Caco-2 (cell line): ENCODE measurements at regions not wholly inside any gene's neighbourhood (a gene's known extent, or its start where the extent isn't known, plus 50 kb on each side); places are given as distances from the start of the nearest gene placed in this dataset.
"Not testable (repeated sequence)": the region's sequence is repeated elsewhere in the genome, so short reads cannot be mapped to it uniquely, and the experiment has no call there.

Experiments
- BruUV-seq: library from RNA; stranded (reverse); fragments of 400-500 nt; replicated peaks from 2 replicates; lab custom pipeline; 2021; lab: Mats Ljungman, UMichigan
- CTCF ChIA-PET: fragments of 300-600 bp; sonication (Branson Sonifier 250); formaldehyde crosslinking; loops from one replicate; lab custom pipeline; 2022; ENCODE audit warnings: antibody characterized with exemption; lab: Charles Lee
- POLR2A ChIA-PET: fragments of 300-600 bp; sonication (Branson Sonifier 250); formaldehyde crosslinking; loops from one replicate; lab custom pipeline; 2022; ENCODE audit warnings: antibody characterized with exemption; lab: Charles Lee
- DNase-seq, 2 experiments: peaks; one replicate each; pipeline versions ENCODE4 v3.0.0 to v3.0.0-alpha.2; 2020 to 2022
- H3K27me3 ChIP-seq: replicated peaks from 2 replicates; pipeline ENCODE4 v1.6.0; 2011; ENCODE audit warnings: low read length; ENCODE audit not compliant: control insufficient read depth, insufficient read depth
- H3K36me3 ChIP-seq: 2 replicates; pipeline ENCODE4 v1.5.1; 2011; ENCODE audit warnings: low read length; ENCODE audit not compliant: control insufficient read depth, insufficient read depth
- H3K4me1 ChIP-seq: fragments of 250-450 bp; sonication (Bioruptor Pico); 2 replicates; pipeline ENCODE4 v1.5.1; 2020; ENCODE audit warnings: mild to moderate bottlenecking
- H3K4me3 ChIP-seq: 2 replicates; pipeline ENCODE4 v1.5.1; 2011; ENCODE audit warnings: low read depth, mild to moderate bottlenecking, control low read depth, low read length
- H3K9me3 ChIP-seq: fragments of 250-450 bp; sonication (Bioruptor Pico); 2 replicates; pipeline ENCODE4 v1.5.1; 2020; ENCODE audit warnings: mild to moderate bottlenecking, moderate library complexity
- H3K27ac Mint-ChIP-seq: one replicate; pipeline ENCODE4 v1.8.0; 2022; ENCODE audit warnings: mixed read lengths; ENCODE audit not compliant: unreplicated experiment
- H3K27me3 Mint-ChIP-seq: one replicate; pipeline ENCODE4 v1.8.0; 2022; ENCODE audit warnings: mixed read lengths; ENCODE audit not compliant: insufficient read depth, unreplicated experiment
- H3K36me3 Mint-ChIP-seq: one replicate; pipeline ENCODE4 v1.8.0; 2022; ENCODE audit warnings: mild to moderate bottlenecking, mixed read lengths; ENCODE audit not compliant: insufficient read depth, unreplicated experiment
- H3K4me1 Mint-ChIP-seq: one replicate; pipeline ENCODE4 v1.8.0; 2022; ENCODE audit warnings: low read depth, mixed read lengths; ENCODE audit not compliant: unreplicated experiment
- H3K4me3 Mint-ChIP-seq: one replicate; pipeline ENCODE4 v1.8.0; 2022; ENCODE audit warnings: mild to moderate bottlenecking, moderate library complexity, mixed read lengths; ENCODE audit not compliant: unreplicated experiment
- H3K9me3 Mint-ChIP-seq: one replicate; pipeline ENCODE4 v1.8.0; 2022; ENCODE audit warnings: mixed read lengths; ENCODE audit not compliant: unreplicated experiment
- CTCF ChIP-seq, 2 experiments: fragments of 200-600 bp in 1 of 2; IDR thresholded peaks; 1 replicate in 1 of 2; 2 replicates in 1 of 2; pipeline versions ENCODE4 v1.5.1 to v1.8.0; 2011 to 2022; ENCODE audit warnings: antibody characterized with exemption in 1 of 2, control low read depth in 1 of 2, inconsistent platforms in 1 of 2, low read depth in 1 of 2, low read length in 1 of 2, mild to moderate bottlenecking in 1 of 2, moderate library complexity in 1 of 2; ENCODE audit not compliant: insufficient read depth in 1 of 2, severe bottlenecking in 1 of 2, unreplicated experiment in 1 of 2
- intact Hi-C: fragments of 100-400 bp; cut with micrococcal nuclease; formaldehyde crosslinking; loops from one replicate; pipeline ENCODE4 v1.10.0; 2022; ENCODE audit not compliant: unreplicated experiment

DNA sequence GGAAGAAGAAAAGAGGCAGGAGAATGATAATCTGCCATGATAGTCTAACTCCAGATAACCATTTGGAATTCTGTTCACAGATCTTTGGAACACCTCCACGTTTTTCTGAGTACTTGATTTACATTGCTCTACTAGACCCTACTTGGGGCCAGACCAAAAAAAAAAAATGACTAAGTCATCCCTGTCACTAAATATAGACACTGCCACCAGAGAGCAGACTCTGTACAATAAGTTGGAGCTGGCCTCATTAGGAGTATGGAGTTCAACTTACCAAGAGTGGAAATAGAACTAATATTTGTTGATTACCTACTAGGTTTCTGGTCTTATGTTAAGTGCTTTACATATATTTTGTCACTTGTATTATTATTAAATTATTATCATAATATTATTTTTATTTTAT lies 80.9 kb upstream of the ZNF800 start:
- no peak for DNase-seq
- H3K4me1 Mint-ChIP-seq = no peaks in the 10 kb centered on the region
- no peak overlapping the region for H3K27ac Mint-ChIP-seq
- no peak overlapping the region for H3K4me3 ChIP-seq
- BruUV-seq = no TSS peak
- TF ChIP-seq CTCF (IDR thresholded peaks at IDR 0.05; ENCODE audit: insufficient read depth in 1 of 2, low read depth in 1 of 2, low read length in 1 of 2, severe bottlenecking in 1 of 2, unreplicated experiment in 1 of 2) = no peak
- H3K4me3 Mint-ChIP-seq = no peak overlapping the region
- ChIA-PET POLR2A (no interaction called here), CTCF (no interaction called here)
- H3K9me3 ChIP-seq = no peaks in the 10 kb centered on the region
- H3K36me3 ChIP-seq = no peaks in the 10 kb centered on the region
- H3K36me3 Mint-ChIP-seq = no peaks in the 10 kb centered on the region
- H3K9me3 Mint-ChIP-seq = no peaks in the 10 kb centered on the region
- intact Hi-C loops = loop anchor here (1.0 kb wide), 1 partner anchor 41 kb away; no protein-coding TSS in a partner anchor
- H3K27me3 Mint-ChIP-seq = peaks cover 14% of the 10 kb centered on the region
- peaks cover 5% of the 10 kb centered on the region; the same call in 1 of the 2 replicates for H3K4me1 ChIP-seq
- H3K27me3 ChIP-seq = no peaks in the 10 kb centered on the region

DNA sequence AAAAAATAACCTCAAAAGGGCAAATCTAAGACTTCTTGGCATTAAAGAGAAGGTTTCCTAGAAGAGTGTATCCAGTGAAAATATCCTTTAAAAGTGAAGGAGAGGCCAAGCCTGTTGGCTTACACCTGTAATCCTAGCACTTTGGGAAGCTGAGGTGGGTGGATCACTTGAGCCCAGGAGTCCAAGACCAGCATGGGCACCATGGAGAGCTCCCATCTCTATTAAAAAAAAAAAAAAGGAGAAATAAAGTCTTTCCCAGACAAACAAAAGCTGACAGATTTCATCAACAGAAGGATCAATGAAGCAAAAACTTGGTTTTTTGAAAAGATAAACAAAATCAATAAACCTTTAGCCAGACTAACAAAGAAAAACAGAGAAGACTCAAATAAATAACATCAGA lies 67.6 kb upstream of the ZNF800 start:
- Mint-ChIP-seq H3K36me3 (no peaks in the 10 kb centered on the region), H3K9me3 (no peaks in the 10 kb centered on the region), H3K4me3 (no peak overlapping the region), H3K4me1 (no peaks in the 10 kb centered on the region), H3K27me3 (peaks cover 2% of the 10 kb centered on the region), H3K27ac (no peak overlapping the region)
- Histone ChIP-seq H3K36me3 (no peaks in the 10 kb centered on the region), H3K4me1 (no peaks in the 10 kb centered on the region), H3K9me3 (no peaks in the 10 kb centered on the region), H3K27me3 (no peaks in the 10 kb centered on the region), H3K4me3 (no peak overlapping the region)
- intact Hi-C loops = no loop called here
- TF ChIP-seq CTCF (IDR thresholded peaks at IDR 0.05; ENCODE audit: insufficient read depth in 1 of 2, low read depth in 1 of 2, low read length in 1 of 2, severe bottlenecking in 1 of 2, unreplicated experiment in 1 of 2) = no peak
- POLR2A ChIA-PET = no interaction called here
- DNase-seq = no peak
- BruUV-seq = no TSS peak
- CTCF ChIA-PET = no interaction called here

GRCh38 chr7:127451258-127451657 lies 58.8 kb upstream of the ZNF800 start:
- peaks cover 16% of the 10 kb centered on the region for H3K27me3 Mint-ChIP-seq
- H3K27me3 ChIP-seq = not testable (repeated sequence)

GRCh38 chr7:127448566-127448965 lies 56.1 kb upstream of the ZNF800 start:
- Mint-ChIP-seq H3K27me3 (peaks cover 12% of the 10 kb centered on the region), H3K4me3 (no peak overlapping the region), H3K27ac (no peak overlapping the region), H3K36me3 (no peaks in the 10 kb centered on the region), H3K4me1 (no peaks in the 10 kb centered on the region), H3K9me3 (peaks cover 21% of the 10 kb centered on the region)
- POLR2A ChIA-PET = no interaction called here
- Histone ChIP-seq H3K36me3 (no peaks in the 10 kb centered on the region), H3K27me3 (no peaks in the 10 kb centered on the region), H3K9me3 (peaks cover 12% of the 10 kb centered on the region), H3K4me3 (no peak overlapping the region), H3K4me1 (no peaks in the 10 kb centered on the region)
- no peak for TF ChIP-seq CTCF (IDR thresholded peaks at IDR 0.05; ENCODE audit: insufficient read depth in 1 of 2, low read depth in 1 of 2, low read length in 1 of 2, severe bottlenecking in 1 of 2, unreplicated experiment in 1 of 2)
- intact Hi-C loops = no loop called here
- CTCF ChIA-PET = no interaction called here
- BruUV-seq = no TSS peak
- DNase-seq = no peak

More at GRCh38 chr7:127451258-127451657, 58.8 kb upstream of the ZNF800 start:
- H3K27ac Mint-ChIP-seq, H3K4me1 ChIP-seq, BruUV-seq, DNase-seq, H3K4me3 Mint-ChIP-seq, POLR2A ChIA-PET, CTCF ChIA-PET, H3K36me3 ChIP-seq, H3K4me3 ChIP-seq, intact Hi-C loops, H3K4me1 Mint-ChIP-seq, H3K36me3 Mint-ChIP-seq: not testable (repeated sequence)
- peaks cover 12% of the 10 kb centered on the region for H3K9me3 ChIP-seq
- H3K9me3 Mint-ChIP-seq = peaks cover 13% of the 10 kb centered on the region
